ENCODE measurements at regions not wholly inside any gene's neighbourhood (a gene's known extent, or its start where the extent isn't known, plus 50 kb on each side); places are given as distances from the start of the nearest gene placed in this dataset.

DNA sequence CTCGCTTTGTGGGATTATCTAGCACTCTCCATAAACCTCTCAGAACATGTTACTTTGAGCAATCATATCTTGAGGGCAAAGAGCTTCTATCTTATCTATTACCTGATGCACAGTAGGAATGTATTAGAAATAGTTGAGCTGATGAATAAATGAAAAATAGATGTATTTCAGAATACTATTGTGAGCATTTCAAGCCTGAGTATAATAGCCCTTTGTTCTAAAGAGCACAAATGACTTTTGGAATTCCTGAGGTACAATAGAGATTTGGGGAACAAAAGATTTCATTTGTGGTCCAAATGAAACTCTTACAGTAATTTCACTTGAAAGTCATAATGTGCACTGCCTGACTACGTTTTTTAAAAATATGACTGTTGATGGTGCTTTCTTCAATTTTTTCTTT is 159.5 kb downstream of the UGT8 start:
- Histone ChIP-seq H3K27me3 (ENCODE audit: control insufficient read depth, insufficient read depth, low read length) (no peaks in the 10 kb centered on the region), H3K36me3 (ENCODE audit: control insufficient read depth, insufficient read depth, low read length) (no peaks in the 10 kb centered on the region), H3K4me3 (ENCODE audit: low read depth, low read length) (no peak overlapping the region)
- FAIRE-seq (no peak), DNase-seq (ENCODE audit: low read depth) (no peak)
- TF ChIP-seq, protein P1, sequence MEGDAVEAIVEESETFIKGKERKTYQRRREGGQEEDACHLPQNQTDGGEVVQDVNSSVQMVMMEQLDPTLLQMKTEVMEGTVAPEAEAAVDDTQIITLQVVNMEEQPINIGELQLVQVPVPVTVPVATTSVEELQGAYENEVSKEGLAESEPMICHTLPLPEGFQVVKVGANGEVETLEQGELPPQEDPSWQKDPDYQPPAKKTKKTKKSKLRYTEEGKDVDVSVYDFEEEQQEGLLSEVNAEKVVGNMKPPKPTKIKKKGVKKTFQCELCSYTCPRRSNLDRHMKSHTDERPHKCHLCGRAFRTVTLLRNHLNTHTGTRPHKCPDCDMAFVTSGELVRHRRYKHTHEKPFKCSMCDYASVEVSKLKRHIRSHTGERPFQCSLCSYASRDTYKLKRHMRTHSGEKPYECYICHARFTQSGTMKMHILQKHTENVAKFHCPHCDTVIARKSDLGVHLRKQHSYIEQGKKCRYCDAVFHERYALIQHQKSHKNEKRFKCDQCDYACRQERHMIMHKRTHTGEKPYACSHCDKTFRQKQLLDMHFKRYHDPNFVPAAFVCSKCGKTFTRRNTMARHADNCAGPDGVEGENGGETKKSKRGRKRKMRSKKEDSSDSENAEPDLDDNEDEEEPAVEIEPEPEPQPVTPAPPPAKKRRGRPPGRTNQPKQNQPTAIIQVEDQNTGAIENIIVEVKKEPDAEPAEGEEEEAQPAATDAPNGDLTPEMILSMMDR (IDR thresholded peaks at IDR 0.05; ENCODE audit: insufficient read depth, low read length, severe bottlenecking), result no peak

GRCh38 chr4:114768501-114768900 is 169.9 kb downstream of the UGT8 start:
- Histone ChIP-seq H3K27me3 (ENCODE audit: control insufficient read depth, insufficient read depth, low read length) (no peaks in the 10 kb centered on the region), H3K4me3 (ENCODE audit: low read depth, low read length) (no peak overlapping the region), H3K36me3 (ENCODE audit: control insufficient read depth, insufficient read depth, low read length) (no peaks in the 10 kb centered on the region)
- FAIRE-seq (no peak), DNase-seq (ENCODE audit: low read depth) (no peak)
- TF ChIP-seq, protein P1 (IDR thresholded peaks at IDR 0.05; ENCODE audit: insufficient read depth, low read length, severe bottlenecking), result no peak

DNA sequence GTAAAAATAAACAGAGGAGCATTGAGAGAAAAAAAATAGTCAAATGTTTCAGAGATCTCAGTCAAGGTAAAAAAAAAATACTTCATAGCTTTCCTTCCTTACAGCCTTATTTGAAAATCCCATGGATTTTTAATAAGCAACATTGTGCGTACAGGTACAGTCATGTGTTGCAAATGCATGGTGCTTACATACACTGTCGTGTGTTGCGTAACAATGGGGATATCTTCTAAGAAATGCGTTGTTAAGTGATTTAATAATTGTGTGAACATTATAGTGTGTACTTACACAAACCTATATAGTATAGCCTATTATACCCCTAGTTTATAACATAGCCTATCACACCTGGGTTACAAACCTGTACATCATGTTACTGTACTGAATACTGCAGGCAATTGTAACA is 172.0 kb downstream of the UGT8 start:
- TF ChIP-seq, protein P1 (IDR thresholded peaks at IDR 0.05; ENCODE audit: insufficient read depth, low read length, severe bottlenecking), result no peak
- Histone ChIP-seq H3K27me3 (ENCODE audit: control insufficient read depth, insufficient read depth, low read length) (no peaks in the 10 kb centered on the region), H3K4me3 (ENCODE audit: low read depth, low read length) (no peak overlapping the region), H3K36me3 (ENCODE audit: control insufficient read depth, insufficient read depth, low read length) (no peaks in the 10 kb centered on the region)
- peak; percentile 17 for DNase-seq (ENCODE audit: low read depth)
- FAIRE-seq, result no peak

GRCh38 chr4:114773339-114773738 is 174.7 kb downstream of the UGT8 start:
- Histone ChIP-seq H3K36me3 (ENCODE audit: control insufficient read depth, insufficient read depth, low read length) (no peaks in the 10 kb centered on the region), H3K27me3 (ENCODE audit: control insufficient read depth, insufficient read depth, low read length) (no peaks in the 10 kb centered on the region), H3K4me3 (ENCODE audit: low read depth, low read length) (no peak overlapping the region)
- DNase-seq (ENCODE audit: low read depth) (no peak), FAIRE-seq (no peak)
- TF ChIP-seq, protein P1 (IDR thresholded peaks at IDR 0.05; ENCODE audit: insufficient read depth, low read length, severe bottlenecking), result no peak

All from bronchial epithelial cell (primary cell).